ENCODE measurements at regions not wholly inside any gene's neighbourhood (a gene's known extent, or its start where the extent isn't known, plus 50 kb on each side); places are given as distances from the start of the nearest gene placed in this dataset.

GRCh38 chr3:115486880-115487279 lies 136.4 kb upstream of the GAP43 start:
- TF ChIP-seq CTCF (IDR thresholded peaks at IDR 0.05; ENCODE audit: low read depth, low read length) (no peak), MYC (IDR thresholded peaks at IDR 0.05; ENCODE audit: low read depth, low read length) (no peak), POLR2A (IDR thresholded peaks at IDR 0.05; ENCODE audit: extremely low read depth, insufficient read length) (no peak)
